Peyer's patch (tissue), 4 donors: ENCODE measurements at regions not wholly inside any gene's neighbourhood (a gene's known extent, or its start where the extent isn't known, plus 50 kb on each side); places are given as distances from the start of the nearest gene placed in this dataset.

ENCODE experiments used
- CTCF ChIP-seq, 6 experiments: fragments of 450-650 bp in 4 of 6; fragments of 200-600 bp in 2 of 6; sonication (generic) in 1 of 6; IDR thresholded peaks; one replicate each; pipeline ENCODE4 v1.5.1; 2017 to 2019; ENCODE audit warnings: antibody characterized with exemption in 6 of 6, mild to moderate bottlenecking in 3 of 6, moderate library complexity in 1 of 6
- POLR2A ChIP-seq, 2 donors: fragments of 450-650 bp; IDR thresholded peaks; one replicate each; pipeline ENCODE4 v1.5.1; 2017; ENCODE audit warnings: antibody characterized with exemption in 2 of 2, mild to moderate bottlenecking in 2 of 2, moderate library complexity in 2 of 2

DNA sequence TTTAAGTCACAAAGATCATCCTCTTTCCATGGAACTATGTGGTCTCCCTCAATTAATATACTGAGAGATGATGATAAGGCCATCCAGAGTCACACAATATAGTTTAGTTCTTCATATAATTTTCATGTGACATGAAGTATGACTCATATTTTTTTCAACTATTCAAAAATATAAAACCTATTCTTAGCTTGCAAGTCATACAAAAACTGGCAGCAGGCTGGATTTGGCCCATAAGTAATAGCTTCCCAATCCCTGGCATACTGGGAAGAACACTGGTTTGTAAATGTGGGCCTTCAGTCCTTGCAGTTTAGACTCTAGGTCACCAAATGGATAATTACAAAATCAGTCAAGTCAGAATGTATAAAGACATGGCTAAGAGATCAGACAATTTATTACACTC lies 356.6 kb downstream of the PPP1R3A start:
- TF ChIP-seq CTCF (IDR thresholded peaks at IDR 0.05) (no peak), POLR2A (IDR thresholded peaks at IDR 0.05) (no peak)
